Glomerular visceral epithelial cell (primary cell): ENCODE measurements at regions not wholly inside any gene's neighbourhood (a gene's known extent, or its start where the extent isn't known, plus 50 kb on each side); places are given as distances from the start of the nearest gene placed in this dataset.
"Not testable (repeated sequence)": the region's sequence is repeated elsewhere in the genome, so short reads cannot be mapped to it uniquely, and the experiment has no call there.

ENCODE experiments used
- DNase-seq: peaks from one replicate; pipeline ENCODE4 v3.0.0-alpha.2; 2016; ENCODE audit errors: extremely low spot score

DNA sequence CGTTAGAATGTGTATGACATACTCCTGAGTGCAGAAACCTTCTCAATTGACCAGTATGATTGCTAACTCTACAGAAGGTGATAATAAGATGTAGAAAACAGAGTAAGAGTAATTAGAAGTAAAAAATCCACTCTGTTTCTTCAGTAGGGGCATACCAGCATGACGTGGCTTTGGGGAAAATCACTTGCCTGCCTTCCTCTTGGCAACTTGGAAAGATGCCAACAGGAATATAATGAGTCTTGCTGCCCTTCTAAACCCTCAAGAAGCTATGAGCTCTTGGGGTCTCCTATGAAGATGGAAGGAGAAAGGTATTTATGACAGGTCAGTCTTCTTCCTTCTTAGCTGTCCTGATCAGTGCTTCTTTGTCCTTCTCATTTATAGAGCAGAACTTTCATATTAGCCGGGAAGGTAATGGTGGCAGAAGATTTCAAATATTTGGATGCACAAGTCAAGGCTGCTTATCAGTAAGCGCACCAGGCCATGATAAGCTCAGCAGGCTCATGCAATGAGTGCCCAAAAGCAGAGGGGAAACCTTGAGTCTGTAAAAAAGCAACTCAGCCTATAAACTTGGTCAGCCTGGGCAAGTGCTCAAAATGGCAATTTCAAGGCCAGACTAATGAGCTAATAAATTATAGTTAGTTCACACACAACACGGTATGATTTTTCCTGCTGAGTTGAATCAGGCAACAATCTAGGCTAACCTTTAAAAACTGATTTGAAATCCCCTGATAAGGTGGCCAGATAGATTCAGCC is 69.7 kb upstream of the PPARGC1A start:
- DNase-seq: no peak

GRCh38 chr4:23958749-23959148 is 68.9 kb upstream of the PPARGC1A start:
- no peak for DNase-seq

DNA sequence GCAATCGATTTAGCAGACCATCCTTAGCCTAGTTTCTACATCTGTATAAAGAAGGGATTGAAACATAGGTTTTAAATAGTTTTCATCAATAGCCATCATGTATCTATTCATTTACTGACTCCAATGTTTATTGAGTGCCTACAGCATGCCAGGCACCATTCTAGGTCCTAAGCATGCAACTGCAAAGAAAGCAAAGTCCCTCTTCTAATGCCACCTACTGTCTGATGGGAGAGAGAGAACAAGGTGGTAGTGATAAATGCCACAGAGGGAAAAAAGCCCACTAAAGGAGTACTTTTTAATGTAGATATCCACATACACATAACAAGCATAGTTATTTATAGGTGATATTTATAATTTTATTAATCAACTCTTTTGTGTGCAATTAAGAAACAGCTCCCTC is 67.6 kb upstream of the PPARGC1A start:
- no peak for DNase-seq

DNA sequence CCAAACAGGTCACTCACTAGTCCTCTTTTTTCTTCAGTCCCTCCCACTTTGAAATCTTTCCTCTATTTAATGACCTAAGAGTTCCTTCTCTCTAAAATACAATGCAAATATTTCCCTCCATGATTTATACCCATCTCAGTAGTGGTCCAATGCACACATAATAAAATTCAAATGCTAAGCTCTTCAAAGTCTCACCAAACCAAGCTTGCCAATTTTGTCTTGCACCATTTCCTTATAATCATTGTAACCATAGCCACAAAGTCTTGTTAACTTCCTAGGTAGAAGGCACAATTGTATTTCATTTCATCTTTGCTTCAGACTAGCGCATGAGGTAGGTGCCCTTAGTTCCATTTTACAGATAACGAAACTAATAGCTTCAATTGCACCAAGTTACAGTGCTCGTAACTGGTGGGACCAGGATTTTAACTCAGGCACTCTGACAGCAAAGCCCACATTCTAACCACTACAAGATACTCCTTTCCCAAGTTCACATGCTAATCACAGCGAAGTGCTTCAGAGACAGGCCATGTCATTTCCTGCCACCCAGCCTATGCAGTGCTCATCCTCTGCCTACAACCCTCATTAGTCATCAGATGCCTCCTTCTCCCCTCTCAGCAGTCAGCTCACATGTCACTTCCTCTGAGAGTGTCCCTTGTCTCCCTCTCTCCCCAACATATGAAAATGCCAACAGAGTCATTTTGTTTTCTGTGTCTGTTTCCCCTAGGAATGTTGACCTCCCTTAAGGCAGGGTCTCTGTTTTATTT is 66.9 kb upstream of the PPARGC1A start:
- peak; percentile 26 for DNase-seq

- no peak for DNase-seq
Observed at GRCh38 chr4:23952258-23952657, 62.4 kb upstream of the PPARGC1A start.

DNA sequence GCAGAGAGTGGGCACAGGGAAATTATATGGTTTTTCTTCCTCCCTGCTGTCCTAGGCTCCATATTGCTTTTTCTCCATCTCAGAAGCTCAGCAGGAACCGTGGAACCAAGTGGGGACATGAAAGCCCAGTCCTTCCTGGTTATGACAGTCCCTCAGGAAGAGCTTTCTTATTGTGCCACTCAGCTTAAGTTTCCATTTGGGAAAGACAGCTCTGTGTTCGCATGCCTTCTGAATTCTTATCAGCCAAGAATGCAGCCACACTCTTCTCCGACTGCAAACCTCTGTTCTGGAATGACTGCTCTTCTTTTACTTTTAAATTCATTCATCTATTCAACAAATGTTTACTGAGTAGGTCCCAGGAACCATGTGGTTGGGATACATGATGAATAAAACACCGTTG is 58.0 kb upstream of the PPARGC1A start:
- DNase-seq: no peak

DNA sequence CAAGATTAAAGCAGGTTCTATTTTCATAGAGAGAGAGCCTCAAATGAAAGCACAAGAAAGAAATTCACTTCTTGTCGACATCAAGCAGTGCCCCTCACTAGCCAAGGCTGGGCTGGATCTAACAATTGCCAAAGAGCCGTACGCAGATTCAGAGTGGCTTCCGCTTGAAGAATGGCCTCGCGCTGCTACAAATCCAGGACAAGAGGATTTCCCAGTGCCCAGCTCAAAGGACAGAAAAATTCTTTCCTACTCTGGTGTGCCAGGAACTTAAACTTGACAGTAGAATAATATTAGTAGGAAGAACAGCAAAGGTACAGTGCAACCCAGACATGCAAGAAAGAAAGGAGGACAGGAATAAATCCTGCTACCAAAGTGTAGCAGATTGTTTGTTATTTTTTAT is 56.5 kb upstream of the PPARGC1A start:
- DNase-seq: no peak

DNA sequence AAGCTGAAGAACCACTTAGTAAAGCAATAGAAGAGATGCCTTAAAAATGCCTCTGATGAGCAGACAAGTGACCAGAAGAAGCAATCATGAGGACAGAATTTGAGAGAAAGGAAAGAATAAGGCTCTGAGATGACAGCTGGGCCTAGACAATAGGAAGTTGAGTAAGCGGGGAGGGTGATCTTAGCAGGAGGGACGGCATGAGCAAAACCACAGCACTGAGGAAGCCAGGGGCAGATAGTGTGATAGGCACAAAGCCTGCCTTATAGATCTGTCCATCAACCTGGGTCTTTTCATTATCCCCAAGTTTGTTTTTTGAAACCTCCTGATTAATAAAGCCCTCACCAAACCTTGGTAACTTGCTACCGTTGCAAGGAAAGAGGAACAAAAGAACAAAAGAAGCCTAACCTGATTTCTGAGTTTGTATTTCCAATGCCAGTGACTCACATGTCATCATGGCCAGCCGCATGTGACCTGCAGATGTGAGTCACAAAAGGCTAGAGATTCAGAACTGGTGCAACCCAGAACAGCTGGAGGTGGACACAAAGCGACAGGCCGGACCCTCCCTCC is 55.7 kb upstream of the PPARGC1A start:
- DNase-seq: peak; percentile 72

DNA sequence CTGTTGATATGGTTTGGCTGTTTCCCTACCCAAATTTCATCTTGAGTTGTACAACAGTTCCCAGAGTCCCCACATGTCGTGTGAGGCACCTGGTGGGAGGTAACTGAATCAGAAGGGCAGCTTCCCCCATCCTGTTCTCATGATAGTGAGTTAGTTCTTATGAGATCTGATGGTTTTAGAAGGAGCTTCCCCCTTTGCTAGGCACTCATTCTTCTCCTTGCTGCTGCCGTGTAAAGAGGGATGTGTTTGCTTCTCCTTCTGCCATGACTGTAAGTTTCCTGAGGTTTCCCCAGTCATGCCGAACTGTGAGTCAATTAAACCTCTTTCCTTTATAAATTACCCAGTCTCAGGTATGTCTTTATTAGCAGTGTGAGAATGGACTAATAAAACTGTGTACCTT is 54.7 kb upstream of the PPARGC1A start:
- DNase-seq: not testable (repeated sequence)

GRCh38 chr4:23943478-23943877 is 53.6 kb upstream of the PPARGC1A start:
- DNase-seq: no peak

DNA sequence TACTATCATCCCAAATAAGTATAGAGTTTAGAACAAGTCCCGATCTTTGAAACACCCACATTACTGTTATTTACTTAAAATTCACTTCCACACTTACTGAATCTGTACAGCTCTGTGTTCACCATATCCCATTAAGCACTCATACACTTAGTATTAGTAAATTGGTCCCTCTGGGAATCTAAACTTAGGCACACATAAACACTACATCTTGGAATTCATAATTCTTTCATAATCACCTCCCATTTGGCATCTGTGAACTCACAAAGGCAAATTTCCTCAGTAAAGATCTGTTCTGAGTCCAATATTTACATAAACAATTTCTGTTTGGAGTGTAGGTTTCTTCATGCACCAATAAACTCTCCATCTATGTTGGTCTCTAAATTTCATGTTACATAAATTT is 52.6 kb upstream of the PPARGC1A start:
- DNase-seq: no peak
